Left lung (tissue), 4 donors: ENCODE measurements at regions not wholly inside any gene's neighbourhood (a gene's known extent, or its start where the extent isn't known, plus 50 kb on each side); places are given as distances from the start of the nearest gene placed in this dataset.

Experiments used
- ATAC-seq: fragments of 200-7000 bp; cut with Tn5 transposase; one replicate; pipeline ENCODE4 v1.9.1; 2020; ENCODE audit warnings: moderate library complexity
- DNase-seq, 4 donors: peaks; one replicate each; pipeline ENCODE4 v3.0.0-alpha.2; 2013 to 2020
- H3K27ac ChIP-seq, 2 donors: fragments of 200-600 bp; sonication (generic) in 1 of 2; one replicate each; pipeline versions ENCODE4 v1.5.0 to v1.8.0; 2020 to 2021
- H3K27me3 ChIP-seq, 2 donors: fragments of 200-600 bp; sonication (generic) in 1 of 2; one replicate each; pipeline versions ENCODE4 v1.5.0 to v1.8.0; 2020 to 2021
- H3K36me3 ChIP-seq, 2 donors: fragments of 200-600 bp; sonication (generic) in 1 of 2; one replicate each; pipeline versions ENCODE4 v1.5.0 to v1.8.0; 2020 to 2021
- H3K4me1 ChIP-seq, 2 donors: fragments of 200-600 bp; one replicate each; pipeline ENCODE4 v1.8.0; 2021
- H3K4me3 ChIP-seq, 2 donors: fragments of 200-600 bp; sonication (generic) in 1 of 2; one replicate each; pipeline versions ENCODE4 v1.5.0 to v1.8.0; 2020 to 2021; ENCODE audit warnings: mild to moderate bottlenecking in 1 of 2
- H3K9me3 ChIP-seq, 2 donors: fragments of 200-600 bp; sonication (generic) in 1 of 2; one replicate each; pipeline versions ENCODE4 v1.5.0 to v1.8.0; 2020 to 2021
- intact Hi-C, 2 donors: fragments of 100-400 bp; cut with DNase I; formaldehyde crosslinking; loops; one replicate each; pipeline versions ENCODE4 v1.11.2 to v1.14.2; 2022
- TF ChIP-seq, protein P1 (sequence below), 2 donors: fragments of 200-600 bp; sonication (generic) in 1 of 2; IDR thresholded peaks; one replicate each; pipeline versions ENCODE4 v1.5.0 to v1.8.0; 2021; ENCODE audit warnings: antibody characterized with exemption in 2 of 2
- donor health status: DM: no; HTN: yes; CAD: no.
- donor health status: DM: no; HTN: no; CAD: no.

- intact Hi-C loops: no loop called here
- no peaks in the 10 kb centered on the region for H3K27me3 ChIP-seq
Observed at GRCh38 chr14:28340816-28341215, 425.8 kb upstream of the FOXG1 start.

GRCh38 chr14:28344381-28344780 lies 422.2 kb upstream of the FOXG1 start:
- intact Hi-C loops: no loop called here
- no peak overlapping the region for H3K4me3 ChIP-seq
- H3K4me1 ChIP-seq: no peaks in the 10 kb centered on the region
- no peak for ATAC-seq
- TF ChIP-seq, protein P1, sequence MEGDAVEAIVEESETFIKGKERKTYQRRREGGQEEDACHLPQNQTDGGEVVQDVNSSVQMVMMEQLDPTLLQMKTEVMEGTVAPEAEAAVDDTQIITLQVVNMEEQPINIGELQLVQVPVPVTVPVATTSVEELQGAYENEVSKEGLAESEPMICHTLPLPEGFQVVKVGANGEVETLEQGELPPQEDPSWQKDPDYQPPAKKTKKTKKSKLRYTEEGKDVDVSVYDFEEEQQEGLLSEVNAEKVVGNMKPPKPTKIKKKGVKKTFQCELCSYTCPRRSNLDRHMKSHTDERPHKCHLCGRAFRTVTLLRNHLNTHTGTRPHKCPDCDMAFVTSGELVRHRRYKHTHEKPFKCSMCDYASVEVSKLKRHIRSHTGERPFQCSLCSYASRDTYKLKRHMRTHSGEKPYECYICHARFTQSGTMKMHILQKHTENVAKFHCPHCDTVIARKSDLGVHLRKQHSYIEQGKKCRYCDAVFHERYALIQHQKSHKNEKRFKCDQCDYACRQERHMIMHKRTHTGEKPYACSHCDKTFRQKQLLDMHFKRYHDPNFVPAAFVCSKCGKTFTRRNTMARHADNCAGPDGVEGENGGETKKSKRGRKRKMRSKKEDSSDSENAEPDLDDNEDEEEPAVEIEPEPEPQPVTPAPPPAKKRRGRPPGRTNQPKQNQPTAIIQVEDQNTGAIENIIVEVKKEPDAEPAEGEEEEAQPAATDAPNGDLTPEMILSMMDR (IDR thresholded peaks at IDR 0.05): no peak
- no peak for DNase-seq
- H3K27me3 ChIP-seq: no peaks in the 10 kb centered on the region
- H3K27ac ChIP-seq: no peak overlapping the region
- no peaks in the 10 kb centered on the region for H3K36me3 ChIP-seq
- H3K9me3 ChIP-seq: no peaks in the 10 kb centered on the region

More at GRCh38 chr14:28340816-28341215, 425.8 kb upstream of the FOXG1 start:
- no peak for ATAC-seq
- Histone ChIP-seq H3K4me1 (no peaks in the 10 kb centered on the region), H3K4me3 (no peak overlapping the region), H3K9me3 (no peaks in the 10 kb centered on the region), H3K27ac (no peak overlapping the region), H3K36me3 (no peaks in the 10 kb centered on the region)
- no peak for DNase-seq
- TF ChIP-seq, protein P1 (IDR thresholded peaks at IDR 0.05): no peak

DNA sequence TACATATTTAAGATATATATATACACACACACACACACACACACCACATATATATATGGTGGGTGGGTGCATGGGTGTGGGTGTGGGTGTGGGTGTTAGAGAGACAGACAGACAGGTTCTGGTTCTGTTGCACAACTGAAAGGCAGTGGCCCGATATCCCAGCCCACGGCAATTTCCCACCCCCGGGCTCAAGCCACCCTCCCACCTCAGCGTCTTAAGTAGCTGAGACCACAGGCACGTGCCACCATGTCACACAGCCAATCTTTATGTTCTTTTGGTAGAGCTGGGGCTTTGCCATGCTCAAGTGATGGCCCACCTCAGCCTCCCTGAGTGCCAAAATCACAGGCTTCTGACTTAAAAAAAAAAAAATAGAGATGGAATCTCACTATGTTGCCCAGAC lies 417.8 kb upstream of the FOXG1 start:
- TF ChIP-seq, protein P1 (IDR thresholded peaks at IDR 0.05): no peak
- H3K4me1 ChIP-seq: no peaks in the 10 kb centered on the region
- no peak overlapping the region for H3K4me3 ChIP-seq
- intact Hi-C loops: no loop called here
- H3K9me3 ChIP-seq: no peaks in the 10 kb centered on the region
- H3K27ac ChIP-seq: no peak overlapping the region
- no peaks in the 10 kb centered on the region for H3K27me3 ChIP-seq
- ATAC-seq (no peak), DNase-seq (peak in 1 of 4 donors; percentile 18)
- no peaks in the 10 kb centered on the region for H3K36me3 ChIP-seq

DNA sequence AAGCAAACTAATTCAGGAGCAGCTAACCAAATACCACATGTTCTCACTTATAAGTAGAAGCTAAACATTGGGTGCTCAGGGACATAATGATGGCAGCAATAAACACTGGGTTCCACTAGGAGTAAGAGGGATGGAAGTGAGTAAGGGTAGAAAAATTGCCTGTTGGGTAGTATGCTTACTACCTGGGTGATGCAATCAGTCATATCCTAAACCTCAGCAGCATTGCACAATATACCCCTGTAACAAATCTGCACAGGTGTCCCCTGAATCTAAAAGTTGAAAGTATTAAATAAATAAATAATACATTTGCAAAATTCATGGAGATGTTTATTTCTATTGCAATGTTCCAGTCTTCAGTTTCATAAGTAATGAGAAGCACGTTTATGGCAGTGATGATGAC lies 409.8 kb upstream of the FOXG1 start:
- intact Hi-C loops: no loop called here
- Histone ChIP-seq H3K36me3 (no peaks in the 10 kb centered on the region), H3K4me3 (no peak overlapping the region), H3K9me3 (peaks cover 0 to 26% of the 10 kb centered on the region in 2 donors), H3K4me1 (no peaks in the 10 kb centered on the region), H3K27me3 (no peaks in the 10 kb centered on the region), H3K27ac (no peak overlapping the region)
- ATAC-seq: no peak
- TF ChIP-seq, protein P1 (IDR thresholded peaks at IDR 0.05): no peak
- no peak for DNase-seq

GRCh38 chr14:28361486-28361885 lies 405.1 kb upstream of the FOXG1 start:
- no peak overlapping the region for H3K4me3 ChIP-seq
- peaks cover 0 to 33% of the 10 kb centered on the region in 2 donors for H3K9me3 ChIP-seq
- intact Hi-C loops: no loop called here
- H3K27ac ChIP-seq: no peak overlapping the region
- ATAC-seq (no peak), DNase-seq (no peak)
- no peaks in the 10 kb centered on the region for H3K4me1 ChIP-seq
- no peaks in the 10 kb centered on the region for H3K27me3 ChIP-seq
- H3K36me3 ChIP-seq: no peaks in the 10 kb centered on the region
- TF ChIP-seq, protein P1 (IDR thresholded peaks at IDR 0.05): no peak
